Type B pancreatic cell (in vitro differentiated cells): ENCODE measurements at regions not wholly inside any gene's neighbourhood (a gene's known extent, or its start where the extent isn't known, plus 50 kb on each side); places are given as distances from the start of the nearest gene placed in this dataset.

Experiments used
- DNase-seq: peaks from one replicate; pipeline ENCODE4 v3.0.0; 2021; ENCODE audit warnings: mixed read lengths; ENCODE audit not compliant: unreplicated experiment; ENCODE audit errors: extremely low spot score
- H3K27ac Mint-ChIP-seq: 2 replicates; pipeline ENCODE4 v1.8.0; 2021; ENCODE audit warnings: mild to moderate bottlenecking, mixed read lengths
- H3K27me3 Mint-ChIP-seq: 2 replicates; pipeline ENCODE4 v1.8.0; 2021; ENCODE audit warnings: mixed read lengths
- H3K36me3 Mint-ChIP-seq: 2 replicates; pipeline ENCODE4 v1.8.0; 2021; ENCODE audit warnings: mixed read lengths
- H3K4me1 Mint-ChIP-seq: one replicate; pipeline ENCODE4 v1.8.0; 2021; ENCODE audit warnings: mixed read lengths; ENCODE audit not compliant: unreplicated experiment
- H3K4me3 Mint-ChIP-seq: 2 replicates; pipeline ENCODE4 v1.8.0; 2021; ENCODE audit warnings: mild to moderate bottlenecking, mixed read lengths
- H3K9me3 Mint-ChIP-seq: 2 replicates; pipeline ENCODE4 v1.8.0; 2021; ENCODE audit warnings: mixed read lengths
- CTCF ChIP-seq: fragments of 200-600 bp; sonication (generic); conservative IDR thresholded peaks from 2 replicates; pipeline ENCODE4 v1.5.0; 2021; ENCODE audit warnings: antibody characterized with exemption, mild to moderate bottlenecking

- Mint-ChIP-seq H3K4me3 (no peak overlapping the region), H3K27me3 (peaks cover 20% of the 10 kb centered on the region), H3K4me1 (no peaks in the 10 kb centered on the region), H3K36me3 (no peaks in the 10 kb centered on the region), H3K27ac (no peak overlapping the region), H3K9me3 (no peaks in the 10 kb centered on the region)
- no peak for DNase-seq
- TF ChIP-seq CTCF, result no peak
Observed at GRCh38 chr1:80365359-80366021, 1359.0 kb upstream of the ADGRL4 start.

DNA sequence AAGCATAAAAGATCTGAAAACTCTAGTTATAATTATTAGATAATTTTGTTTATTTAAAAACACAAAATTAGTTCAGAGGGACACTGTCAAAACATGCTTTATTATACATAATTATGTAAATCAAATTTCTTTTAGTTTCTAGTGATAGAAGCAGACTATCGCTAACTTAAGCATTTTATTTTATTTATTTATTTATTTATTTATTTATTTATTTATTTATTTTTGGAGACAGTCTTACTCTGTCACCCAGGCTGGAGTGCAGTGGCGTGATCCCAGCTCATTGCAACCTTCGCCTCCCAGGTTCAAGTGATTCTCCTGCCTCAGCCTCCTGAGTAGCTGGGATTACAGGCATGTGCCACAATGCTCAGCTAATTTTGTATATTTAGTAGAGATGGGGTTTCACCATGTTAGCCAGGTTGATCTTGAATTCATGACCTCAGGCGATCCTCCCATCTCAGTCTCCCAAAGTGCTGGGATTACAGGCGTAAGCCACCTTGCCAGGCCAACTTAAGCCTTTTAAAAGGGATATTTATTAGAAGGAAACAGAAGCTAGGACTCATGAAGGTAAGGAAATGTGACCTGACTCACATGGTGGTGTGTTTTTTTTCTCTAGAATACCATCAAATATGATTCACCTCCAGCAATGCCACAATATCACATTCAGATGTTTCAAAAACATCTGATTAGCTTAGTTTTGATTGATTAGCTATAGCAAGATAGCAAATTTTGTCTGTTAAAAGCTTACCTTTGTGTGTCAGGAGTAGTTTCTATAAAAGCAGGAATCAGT is 1357.4 kb upstream of the ADGRL4 start:
- Mint-ChIP-seq H3K27ac (no peak overlapping the region), H3K9me3 (no peaks in the 10 kb centered on the region), H3K27me3 (peaks cover 22% of the 10 kb centered on the region), H3K4me1 (no peaks in the 10 kb centered on the region), H3K36me3 (no peaks in the 10 kb centered on the region), H3K4me3 (no peak overlapping the region)
- TF ChIP-seq CTCF, result no peak
- DNase-seq, result no peak

GRCh38 chr1:80359666-80360065 is 1353.1 kb upstream of the ADGRL4 start:
- Mint-ChIP-seq H3K9me3 (no peaks in the 10 kb centered on the region), H3K4me3 (no peak overlapping the region), H3K27ac (no peak overlapping the region), H3K36me3 (no peaks in the 10 kb centered on the region), H3K4me1 (no peaks in the 10 kb centered on the region), H3K27me3 (peaks cover 33% of the 10 kb centered on the region)
- DNase-seq, result no peak
- no peak for TF ChIP-seq CTCF

DNA sequence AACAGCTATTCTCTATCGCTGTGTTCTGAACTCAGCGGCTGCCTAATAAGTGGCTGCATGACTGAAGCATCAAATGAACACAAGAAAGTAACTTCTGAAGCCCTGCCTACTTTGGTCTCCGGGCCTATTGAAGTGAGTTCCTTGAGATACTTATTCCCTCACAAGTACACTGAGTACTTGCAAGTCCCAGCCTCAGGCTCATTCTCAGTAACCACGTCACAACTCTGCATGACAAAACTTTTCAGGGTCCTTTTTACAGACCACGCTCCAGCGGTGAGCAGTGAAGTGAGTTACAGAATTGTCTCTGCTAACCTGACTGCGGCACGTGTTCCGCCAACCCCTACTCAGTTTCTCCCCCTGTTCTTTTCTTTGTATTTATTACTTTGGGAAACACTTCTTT is 1342.7 kb upstream of the ADGRL4 start:
- Mint-ChIP-seq H3K27ac (no peak overlapping the region), H3K9me3 (no peaks in the 10 kb centered on the region), H3K36me3 (no peaks in the 10 kb centered on the region), H3K4me3 (no peak overlapping the region), H3K4me1 (no peaks in the 10 kb centered on the region), H3K27me3 (no peaks in the 10 kb centered on the region)
- DNase-seq, result no peak
- no peak for TF ChIP-seq CTCF

GRCh38 chr1:80341021-80341420 is 1334.5 kb upstream of the ADGRL4 start:
- Mint-ChIP-seq H3K27ac (no peak overlapping the region), H3K4me3 (no peak overlapping the region), H3K9me3 (peaks cover 15% of the 10 kb centered on the region), H3K36me3 (peaks cover 4% of the 10 kb centered on the region), H3K27me3 (no peaks in the 10 kb centered on the region), H3K4me1 (no peaks in the 10 kb centered on the region)
- TF ChIP-seq CTCF, result no peak
- no peak for DNase-seq
